ENCODE measurements at regions not wholly inside any gene's neighbourhood (a gene's known extent, or its start where the extent isn't known, plus 50 kb on each side); places are given as distances from the start of the nearest gene placed in this dataset.
"Not testable (repeated sequence)": the region's sequence is repeated elsewhere in the genome, so short reads cannot be mapped to it uniquely, and the experiment has no call there.

DNA sequence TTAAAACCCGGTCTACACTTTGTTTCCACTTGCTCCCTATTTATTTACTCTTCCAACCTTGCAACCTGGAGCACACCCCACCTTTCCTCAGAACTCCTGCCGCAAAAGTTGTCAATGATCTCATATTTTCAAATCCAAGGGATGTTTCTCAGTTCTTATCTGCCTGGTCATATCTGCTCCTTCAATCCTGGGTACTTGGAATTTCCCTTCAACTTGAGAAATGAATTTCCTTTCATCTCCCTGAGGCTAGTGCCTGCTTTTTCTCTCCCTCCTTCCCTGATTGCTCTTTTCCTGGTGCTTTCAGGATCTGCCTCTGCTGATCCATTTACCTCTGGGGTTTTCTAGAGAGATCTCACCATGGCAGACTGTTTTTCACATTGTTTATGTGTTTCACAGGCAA, 154.8 kb upstream of the IRS2 start:
- TF ChIP-seq POLR2A (IDR thresholded peaks at IDR 0.05; ENCODE audit: low read depth, low read length), result no peak
- no peak for DNase-seq (ENCODE audit: insufficient read length, low spot score)
- no peak for FAIRE-seq

DNA sequence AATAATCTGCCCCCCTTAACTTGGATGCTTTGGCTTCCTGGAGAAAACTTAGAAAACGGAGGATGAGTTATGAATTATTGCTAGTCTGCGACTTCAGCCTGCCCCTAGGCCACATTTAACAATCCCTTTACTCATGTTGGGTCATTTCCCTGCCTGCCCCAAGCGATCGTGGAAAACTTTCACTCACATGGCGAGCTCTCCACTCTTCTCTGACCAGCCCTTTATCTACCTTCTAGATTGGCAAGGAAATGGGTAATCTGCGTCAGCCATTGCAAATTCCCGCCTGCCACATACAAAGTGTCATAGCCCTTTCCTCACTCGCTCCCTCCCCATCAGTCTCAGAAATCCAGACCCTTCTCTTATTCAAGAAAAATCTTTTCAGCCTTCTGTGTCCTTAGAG, 154.3 kb upstream of the IRS2 start:
- TF ChIP-seq POLR2A (IDR thresholded peaks at IDR 0.05; ENCODE audit: low read depth, low read length), result no peak
- DNase-seq (ENCODE audit: insufficient read length, low spot score) (no peak), FAIRE-seq (no peak)

DNA sequence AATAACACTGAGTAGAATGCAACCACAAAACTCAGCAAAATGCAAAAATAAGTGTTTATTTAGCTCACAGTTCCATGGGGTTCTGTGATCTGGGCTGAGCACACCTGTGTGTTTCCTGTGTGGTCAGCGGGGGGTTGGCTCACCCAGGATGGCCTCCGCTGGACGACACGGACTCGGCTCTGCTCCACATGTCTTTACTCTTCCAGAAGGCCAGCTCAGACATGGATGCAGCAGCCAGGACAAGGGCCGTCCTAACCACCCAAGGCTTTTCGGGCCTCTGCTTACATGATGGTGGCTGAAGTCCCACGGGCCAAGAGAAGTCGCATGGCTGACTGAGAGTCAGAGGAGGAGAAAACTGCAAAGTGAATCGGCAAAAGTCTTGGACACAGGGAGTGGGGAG, 153.5 kb upstream of the IRS2 start:
- FAIRE-seq (no peak), DNase-seq (ENCODE audit: insufficient read length, low spot score) (no peak)
- TF ChIP-seq POLR2A (IDR thresholded peaks at IDR 0.05; ENCODE audit: low read depth, low read length), result no peak

DNA sequence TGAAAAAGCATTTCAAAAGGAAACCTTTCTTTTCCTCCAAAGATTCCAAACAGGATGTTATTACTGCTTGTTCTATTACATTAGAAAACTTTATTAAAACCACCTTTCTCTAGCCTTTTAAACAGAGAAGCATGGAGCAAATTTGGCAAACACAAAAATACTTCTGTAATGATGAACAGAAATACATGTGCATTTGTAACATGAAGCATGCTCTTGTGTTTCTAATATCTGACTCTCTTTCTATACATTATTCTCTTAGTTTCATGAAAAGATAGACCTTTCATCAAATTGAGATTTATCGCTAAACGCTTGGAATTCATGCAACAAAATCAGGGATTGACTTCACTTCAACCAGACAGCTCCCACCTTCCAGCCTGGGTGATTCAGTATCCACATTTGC, 152.8 kb upstream of the IRS2 start:
- no peak for DNase-seq (ENCODE audit: insufficient read length, low spot score)
- FAIRE-seq, result no peak
- no peak for TF ChIP-seq POLR2A (IDR thresholded peaks at IDR 0.05; ENCODE audit: low read depth, low read length)

DNA sequence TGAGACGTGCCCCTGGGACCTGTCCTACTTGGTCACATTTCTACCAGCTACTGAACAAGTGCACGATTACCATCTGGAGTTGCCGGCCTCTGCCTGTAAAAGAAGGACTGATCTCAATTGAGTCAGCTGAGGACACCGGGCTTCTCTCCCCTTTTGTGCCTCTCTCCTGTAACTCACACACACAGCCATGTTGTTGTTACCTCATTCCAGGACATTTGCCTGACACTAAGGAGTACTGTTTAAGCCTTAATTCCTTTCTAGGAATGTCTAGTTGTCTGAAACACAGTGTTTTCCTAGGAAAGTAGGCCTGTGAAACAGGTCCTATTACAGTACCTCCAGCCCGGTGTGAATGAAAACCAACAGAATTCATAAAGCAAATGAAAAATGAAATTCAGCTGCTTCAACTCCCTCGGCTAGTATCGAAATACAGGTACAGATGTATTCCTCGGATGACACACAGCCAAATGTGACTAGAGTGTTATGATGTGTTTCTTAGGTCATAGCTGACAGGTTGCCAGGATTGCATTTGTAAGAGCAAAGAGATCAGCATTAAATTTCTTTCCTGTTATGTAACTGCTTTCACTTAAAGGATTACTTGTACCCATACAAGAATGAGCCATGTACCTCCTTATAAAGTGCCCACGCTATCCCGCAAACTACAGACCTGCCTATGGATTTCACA, 152.0 kb upstream of the IRS2 start:
- peak; percentile 97 for FAIRE-seq
- no peak for DNase-seq (ENCODE audit: insufficient read length, low spot score)
- no peak for TF ChIP-seq POLR2A (IDR thresholded peaks at IDR 0.05; ENCODE audit: low read depth, low read length)

DNA sequence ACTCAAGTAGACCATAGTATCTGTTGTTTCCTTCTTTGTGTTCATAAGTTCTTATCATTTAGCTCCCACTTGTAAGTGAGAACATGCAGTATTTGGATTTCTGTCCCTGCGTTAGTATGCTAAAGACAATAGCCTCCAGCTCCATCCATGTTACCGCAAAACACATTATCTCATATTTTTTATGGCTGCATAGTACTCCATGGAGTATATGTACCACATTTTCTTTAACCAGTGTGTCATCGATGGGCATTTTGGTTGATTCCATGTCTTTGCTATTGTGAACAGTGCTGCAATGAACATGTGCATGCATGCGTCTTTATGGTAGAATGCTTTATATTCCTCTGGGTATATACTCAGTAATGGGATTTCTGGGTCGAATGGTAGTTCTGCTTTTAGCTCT, 148.1 kb upstream of the IRS2 start:
- FAIRE-seq, result peak; percentile 41
- not testable (repeated sequence) for DNase-seq (ENCODE audit: insufficient read length, low spot score)

DNA sequence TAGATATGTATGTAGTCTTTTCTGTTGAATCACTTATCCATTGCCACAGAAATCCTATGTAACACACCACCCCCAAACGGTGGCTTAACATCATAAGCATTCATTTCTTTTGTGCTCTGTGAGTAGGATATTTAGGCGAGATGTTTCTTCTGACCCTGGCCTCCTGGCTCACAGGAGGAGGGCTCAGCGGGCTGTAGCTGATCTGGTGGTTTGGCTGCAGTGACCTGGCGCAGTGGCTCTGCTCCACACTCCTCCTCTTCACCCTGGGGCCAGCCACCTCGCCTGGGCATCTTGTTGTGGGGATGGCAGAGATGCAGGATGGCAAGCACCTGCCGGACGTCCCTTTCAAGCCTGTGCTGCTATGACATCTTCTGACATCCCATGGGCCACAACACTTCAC, 147.1 kb upstream of the IRS2 start:
- DNase-seq (ENCODE audit: insufficient read length, low spot score), result no peak
- TF ChIP-seq POLR2A (IDR thresholded peaks at IDR 0.05; ENCODE audit: low read depth, low read length), result no peak
- FAIRE-seq, result peak; percentile 91

DNA sequence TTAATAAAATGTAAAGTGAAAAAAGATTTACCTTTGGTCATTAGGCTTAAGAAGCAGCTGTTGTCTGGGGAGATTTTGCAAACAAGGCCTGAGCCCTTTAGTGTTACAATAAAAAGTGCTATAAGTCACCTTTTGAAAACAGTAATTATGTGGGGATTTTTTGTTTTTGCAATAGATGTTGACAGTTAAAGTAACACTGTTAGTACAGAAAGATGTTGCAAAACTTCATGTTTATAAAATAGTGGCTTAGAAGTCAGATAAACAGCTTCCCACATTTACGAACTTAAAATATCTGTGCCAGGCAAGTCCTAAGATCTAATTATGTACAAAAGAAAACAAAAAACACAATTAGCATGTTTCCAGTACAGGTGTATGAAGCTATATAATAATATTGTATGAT, 138.0 kb upstream of the IRS2 start:
- FAIRE-seq (no peak), DNase-seq (ENCODE audit: insufficient read length, low spot score) (no peak)
- TF ChIP-seq POLR2A (IDR thresholded peaks at IDR 0.05; ENCODE audit: low read depth, low read length), result no peak

DNA sequence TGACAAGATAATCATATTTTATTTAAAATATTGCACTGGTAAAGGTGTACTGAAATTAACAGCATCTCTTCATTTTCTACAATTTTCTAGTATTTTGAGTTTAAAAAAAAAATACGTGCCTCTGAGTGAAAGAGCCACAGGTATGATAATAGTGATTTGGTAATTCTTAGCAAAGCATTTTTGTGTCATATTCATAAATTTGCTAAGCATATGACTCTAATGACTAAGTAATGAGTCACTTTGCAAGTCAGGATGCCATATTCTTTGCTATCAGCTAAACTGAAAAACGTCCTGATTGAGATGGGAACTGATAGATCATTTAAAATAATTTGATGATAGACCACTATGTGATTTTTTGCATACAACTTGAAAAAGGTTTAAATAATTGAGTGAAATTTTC, 136.1 kb upstream of the IRS2 start:
- no peak for TF ChIP-seq POLR2A (IDR thresholded peaks at IDR 0.05; ENCODE audit: low read depth, low read length)
- DNase-seq (ENCODE audit: insufficient read length, low spot score) (no peak), FAIRE-seq (peak; percentile 94)

DNA sequence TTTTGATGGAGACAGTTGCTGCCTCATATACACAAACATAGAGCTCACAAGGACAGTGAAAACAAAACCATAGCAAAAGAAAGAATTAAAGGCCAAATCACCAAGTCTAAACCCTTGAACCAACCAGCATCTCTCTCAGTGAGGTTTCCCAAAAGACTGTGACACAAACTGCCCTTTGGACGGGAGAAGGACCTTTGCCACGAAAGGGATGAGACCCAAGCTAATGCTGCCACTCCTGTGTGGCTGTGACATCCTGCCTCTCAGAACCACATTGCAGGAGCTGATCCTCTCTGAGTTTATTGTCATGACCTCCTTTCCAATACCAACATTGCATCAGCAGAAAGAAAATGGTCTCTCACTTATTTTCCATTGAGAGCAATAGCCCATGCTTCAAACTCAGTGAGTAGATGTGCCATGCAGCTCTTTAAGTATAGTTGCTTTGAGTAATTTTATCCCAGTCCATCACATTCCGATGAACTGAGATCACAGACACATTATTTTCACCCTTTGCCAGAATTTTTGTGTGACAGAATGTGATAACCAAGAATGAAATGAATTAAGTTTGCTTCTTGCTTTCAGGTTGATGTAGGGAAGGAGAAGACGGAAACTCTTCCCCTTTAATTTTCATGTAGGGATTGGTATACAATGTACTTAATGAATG, 133.5 kb upstream of the IRS2 start:
- DNase-seq (ENCODE audit: insufficient read length, low spot score) (no peak), FAIRE-seq (peak; percentile 70)

DNA sequence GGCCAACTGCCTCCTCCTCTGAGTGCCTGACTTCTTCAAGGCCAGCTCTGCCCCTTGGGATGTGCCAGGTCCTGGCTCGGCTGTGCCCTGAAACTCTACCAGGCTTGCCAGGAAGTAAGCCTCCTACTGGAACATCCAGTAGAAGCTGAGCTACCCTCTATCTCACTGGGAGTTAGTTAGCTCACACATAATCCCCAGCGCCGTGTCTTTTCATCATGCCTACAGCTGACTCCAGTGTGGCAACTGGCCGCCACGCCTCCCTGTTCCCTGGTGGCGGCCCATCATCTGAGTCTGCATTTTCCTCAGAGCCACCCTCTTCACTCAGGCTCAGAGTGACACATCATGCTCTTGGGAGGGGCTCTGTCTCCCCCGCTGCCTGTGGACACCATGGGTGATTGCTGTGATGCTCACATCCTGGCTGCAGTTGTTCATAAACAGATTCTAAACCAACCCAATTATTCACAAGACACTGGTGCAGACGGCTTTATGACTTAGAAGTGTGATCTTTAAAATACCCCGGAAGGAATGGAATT, 131.9 kb upstream of the IRS2 start:
- peak; percentile 72 for FAIRE-seq
- TF ChIP-seq POLR2A (IDR thresholded peaks at IDR 0.05; ENCODE audit: low read depth, low read length), result no peak
- DNase-seq (ENCODE audit: insufficient read length, low spot score), result no peak

More for the DNA sequence above, 133.5 kb upstream of the IRS2 start:
- TF ChIP-seq POLR2A (IDR thresholded peaks at IDR 0.05; ENCODE audit: low read depth, low read length), result no peak

DNA sequence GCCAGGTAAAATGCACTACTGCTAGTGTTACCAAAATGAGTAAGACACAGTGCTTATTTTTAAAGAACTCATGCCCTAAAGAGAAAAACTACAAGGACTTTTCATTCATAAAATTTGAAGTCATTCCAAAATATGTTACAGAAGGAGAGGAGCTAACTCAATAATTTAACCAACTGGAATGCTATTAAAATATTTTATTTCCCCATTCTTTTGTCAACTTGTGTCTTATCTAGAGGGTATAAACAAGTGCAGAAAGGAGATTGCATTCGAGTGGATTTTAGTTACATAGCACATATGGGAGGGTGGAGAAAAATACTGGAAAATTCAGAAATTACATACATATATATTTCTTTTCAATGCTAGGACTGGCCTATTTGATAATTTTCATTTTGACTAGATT, 131.0 kb upstream of the IRS2 start:
- TF ChIP-seq POLR2A (IDR thresholded peaks at IDR 0.05; ENCODE audit: low read depth, low read length), result no peak
- no peak for FAIRE-seq

DNA sequence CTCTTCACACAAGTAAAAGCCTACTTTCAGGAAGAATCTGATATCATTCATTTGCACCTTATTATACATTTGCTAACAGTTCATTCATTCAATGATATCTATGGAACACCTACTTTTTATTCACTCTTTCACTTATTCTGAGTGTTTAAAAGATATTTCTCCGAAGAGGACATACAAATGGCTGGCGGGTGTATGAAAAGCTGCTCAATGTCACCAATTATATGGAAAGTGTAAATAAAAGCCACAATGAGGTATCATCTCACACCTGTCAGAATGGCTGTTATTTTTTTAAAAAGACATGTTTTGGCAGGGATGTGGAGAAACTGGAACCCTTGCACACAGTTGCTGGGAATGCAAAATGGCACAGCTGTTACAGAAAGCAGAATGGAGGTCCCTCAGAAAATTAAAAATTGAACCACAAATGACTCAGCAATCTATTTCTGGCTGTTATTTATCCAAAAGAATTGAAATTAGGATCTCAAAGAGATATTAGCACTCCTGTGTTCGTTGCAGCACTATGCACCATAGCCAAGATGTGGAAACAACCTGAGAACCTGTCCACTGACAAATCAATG, 127.6 kb upstream of the IRS2 start:
- FAIRE-seq (no peak), DNase-seq (ENCODE audit: insufficient read length, low spot score) (no peak)
- no peak for TF ChIP-seq POLR2A (IDR thresholded peaks at IDR 0.05; ENCODE audit: low read depth, low read length)

More for the DNA sequence above, 131.0 kb upstream of the IRS2 start:
- DNase-seq (ENCODE audit: insufficient read length, low spot score), result no peak

DNA sequence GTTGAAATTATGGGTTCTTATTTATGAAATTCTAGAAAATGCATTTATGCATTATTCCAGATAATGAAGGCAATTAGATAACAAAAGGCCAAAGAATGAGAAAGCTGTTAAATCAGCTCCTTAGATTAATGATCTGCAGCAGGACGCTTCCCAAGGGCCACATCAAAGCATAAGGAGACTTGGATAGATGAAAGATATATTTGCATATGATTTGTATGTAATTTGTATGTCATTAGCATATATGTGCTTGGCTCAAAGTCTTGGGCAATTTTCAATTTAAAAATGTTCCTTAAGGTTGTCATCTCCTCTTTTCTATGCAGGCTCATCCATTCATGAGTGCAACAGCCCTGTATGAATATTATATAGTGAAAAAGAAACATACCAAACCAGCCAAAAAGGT, 126.8 kb upstream of the IRS2 start:
- no peak for DNase-seq (ENCODE audit: insufficient read length, low spot score)
- FAIRE-seq, result no peak
- TF ChIP-seq POLR2A (IDR thresholded peaks at IDR 0.05; ENCODE audit: low read depth, low read length), result no peak

DNA sequence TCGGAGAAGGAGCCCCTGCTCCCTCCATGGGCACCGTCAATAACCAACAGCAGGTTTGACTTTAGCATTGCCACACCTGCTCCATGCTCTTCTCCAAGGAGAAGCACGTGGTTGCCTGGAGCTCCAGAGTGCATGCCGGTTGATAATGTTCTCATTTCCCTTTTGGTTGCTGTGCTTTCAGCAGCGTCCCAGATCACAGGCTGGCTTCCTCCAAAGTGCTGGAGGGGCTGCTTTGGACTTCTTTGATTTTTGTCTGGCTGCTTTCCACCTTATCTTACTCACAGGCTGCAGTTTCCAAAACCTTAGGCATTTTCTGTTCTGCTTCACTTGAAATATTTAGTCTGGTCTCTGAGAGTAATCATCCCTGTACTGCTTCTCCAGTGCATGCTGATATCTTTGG, 123.8 kb upstream of the IRS2 start:
- FAIRE-seq (peak; percentile 11), DNase-seq (ENCODE audit: insufficient read length, low spot score) (no peak)
- no peak for TF ChIP-seq POLR2A (IDR thresholded peaks at IDR 0.05; ENCODE audit: low read depth, low read length)
